ENCODE measurements at regions not wholly inside any gene's neighbourhood (a gene's known extent, or its start where the extent isn't known, plus 50 kb on each side); places are given as distances from the start of the nearest gene placed in this dataset.

- peaks cover 72% of the 10 kb centered on the region for H3K4me1 ChIP-seq (ENCODE audit: insufficient read depth, low read length)
- no peaks in the 10 kb centered on the region for H3K27me3 ChIP-seq (ENCODE audit: insufficient read depth, low read length)
- H3K4me3 ChIP-seq (ENCODE audit: low read length) = no peak overlapping the region
- no peaks in the 10 kb centered on the region for H3K9me3 ChIP-seq (ENCODE audit: low read depth, low read length)
Measured at GRCh38 chr20:50348096-50348495, 157.5 kb downstream of the CEBPB start.

- Histone ChIP-seq H3K4me3 (ENCODE audit: low read length) (no peak overlapping the region), H3K4me1 (ENCODE audit: insufficient read depth, low read length) (peaks cover 64% of the 10 kb centered on the region), H3K9me3 (ENCODE audit: low read depth, low read length) (no peaks in the 10 kb centered on the region), H3K27me3 (ENCODE audit: insufficient read depth, low read length) (no peaks in the 10 kb centered on the region)
Measured at GRCh38 chr20:50350510-50351249, 159.5 kb upstream of the PTPN1 start.

- Histone ChIP-seq H3K4me3 (ENCODE audit: low read length) (no peak overlapping the region), H3K9me3 (ENCODE audit: low read depth, low read length) (no peaks in the 10 kb centered on the region), H3K27me3 (ENCODE audit: insufficient read depth, low read length) (no peaks in the 10 kb centered on the region), H3K4me1 (ENCODE audit: insufficient read depth, low read length) (peaks cover 55% of the 10 kb centered on the region)
Measured at GRCh38 chr20:50351541-50351940, 158.6 kb upstream of the PTPN1 start.

- peaks cover 36% of the 10 kb centered on the region for H3K4me1 ChIP-seq (ENCODE audit: insufficient read depth, low read length)
- H3K4me3 ChIP-seq (ENCODE audit: low read length) = no peak overlapping the region
- H3K9me3 ChIP-seq (ENCODE audit: low read depth, low read length) = no peaks in the 10 kb centered on the region
- H3K27me3 ChIP-seq (ENCODE audit: insufficient read depth, low read length) = no peaks in the 10 kb centered on the region
Measured at GRCh38 chr20:50353289-50353961, 156.8 kb upstream of the PTPN1 start.

- peaks cover 21% of the 10 kb centered on the region for H3K4me1 ChIP-seq (ENCODE audit: insufficient read depth, low read length)
- no peaks in the 10 kb centered on the region for H3K27me3 ChIP-seq (ENCODE audit: insufficient read depth, low read length)
- no peak overlapping the region for H3K4me3 ChIP-seq (ENCODE audit: low read length)
- H3K9me3 ChIP-seq (ENCODE audit: low read depth, low read length) = no peaks in the 10 kb centered on the region
Measured at GRCh38 chr20:50354721-50355589, 155.2 kb upstream of the PTPN1 start.

- H3K27me3 ChIP-seq (ENCODE audit: insufficient read depth, low read length) = no peaks in the 10 kb centered on the region
- no peak overlapping the region for H3K4me3 ChIP-seq (ENCODE audit: low read length)
- peaks cover 12% of the 10 kb centered on the region for H3K4me1 ChIP-seq (ENCODE audit: insufficient read depth, low read length)
- H3K9me3 ChIP-seq (ENCODE audit: low read depth, low read length) = no peaks in the 10 kb centered on the region
Measured at GRCh38 chr20:50355590-50356524, 154.3 kb upstream of the PTPN1 start.

- Histone ChIP-seq H3K9me3 (ENCODE audit: low read depth, low read length) (no peaks in the 10 kb centered on the region), H3K27me3 (ENCODE audit: insufficient read depth, low read length) (no peaks in the 10 kb centered on the region), H3K4me1 (ENCODE audit: insufficient read depth, low read length) (peaks cover 12% of the 10 kb centered on the region), H3K4me3 (ENCODE audit: low read length) (no peak overlapping the region)
Measured at GRCh38 chr20:50356525-50356885, 153.7 kb upstream of the PTPN1 start.

GRCh38 chr20:50356962-50357782, 153.0 kb upstream of the PTPN1 start:
- H3K9me3 ChIP-seq (ENCODE audit: low read depth, low read length) = no peaks in the 10 kb centered on the region
- peaks cover 12% of the 10 kb centered on the region for H3K4me1 ChIP-seq (ENCODE audit: insufficient read depth, low read length)
- H3K27me3 ChIP-seq (ENCODE audit: insufficient read depth, low read length) = no peaks in the 10 kb centered on the region

GRCh38 chr20:50357783-50358161, 152.4 kb upstream of the PTPN1 start:
- Histone ChIP-seq H3K27me3 (ENCODE audit: insufficient read depth, low read length) (no peaks in the 10 kb centered on the region), H3K4me3 (ENCODE audit: low read length) (no peak overlapping the region), H3K9me3 (ENCODE audit: low read depth, low read length) (no peaks in the 10 kb centered on the region), H3K4me1 (ENCODE audit: insufficient read depth, low read length) (peaks cover 11% of the 10 kb centered on the region)

More at GRCh38 chr20:50356962-50357782, 153.0 kb upstream of the PTPN1 start:
- no peak overlapping the region for H3K4me3 ChIP-seq (ENCODE audit: low read length)

GRCh38 chr20:50358166-50358565, 152.0 kb upstream of the PTPN1 start:
- peaks cover 7% of the 10 kb centered on the region for H3K4me1 ChIP-seq (ENCODE audit: insufficient read depth, low read length)
- no peak overlapping the region for H3K4me3 ChIP-seq (ENCODE audit: low read length)
- H3K9me3 ChIP-seq (ENCODE audit: low read depth, low read length) = no peaks in the 10 kb centered on the region
- H3K27me3 ChIP-seq (ENCODE audit: insufficient read depth, low read length) = no peaks in the 10 kb centered on the region

- Histone ChIP-seq H3K4me1 (ENCODE audit: insufficient read depth, low read length) (no peaks in the 10 kb centered on the region), H3K4me3 (ENCODE audit: low read length) (no peak overlapping the region), H3K27me3 (ENCODE audit: insufficient read depth, low read length) (no peaks in the 10 kb centered on the region), H3K9me3 (ENCODE audit: low read depth, low read length) (no peaks in the 10 kb centered on the region)
Measured at GRCh38 chr20:50358971-50359370, 151.2 kb upstream of the PTPN1 start.

- H3K9me3 ChIP-seq (ENCODE audit: low read depth, low read length) = no peaks in the 10 kb centered on the region
- H3K4me3 ChIP-seq (ENCODE audit: low read length) = no peak overlapping the region
- H3K4me1 ChIP-seq (ENCODE audit: insufficient read depth, low read length) = no peaks in the 10 kb centered on the region
- no peaks in the 10 kb centered on the region for H3K27me3 ChIP-seq (ENCODE audit: insufficient read depth, low read length)
Measured at GRCh38 chr20:50359607-50360217, 150.5 kb upstream of the PTPN1 start.

GRCh38 chr20:50360218-50360672, 149.9 kb upstream of the PTPN1 start:
- no peak overlapping the region for H3K4me3 ChIP-seq (ENCODE audit: low read length)
- H3K4me1 ChIP-seq (ENCODE audit: insufficient read depth, low read length) = no peaks in the 10 kb centered on the region
- no peaks in the 10 kb centered on the region for H3K27me3 ChIP-seq (ENCODE audit: insufficient read depth, low read length)
- H3K9me3 ChIP-seq (ENCODE audit: low read depth, low read length) = no peaks in the 10 kb centered on the region
